Astrocyte (in vitro differentiated cells and primary cell): ENCODE measurements at regions not wholly inside any gene's neighbourhood (a gene's known extent, or its start where the extent isn't known, plus 50 kb on each side); places are given as distances from the start of the nearest gene placed in this dataset.

Source experiments
- DNase-seq: peaks from one replicate; pipeline ENCODE4 v3.0.0-alpha.2; 2010; ENCODE audit warnings: low read depth
- FAIRE-seq: peaks from 2 replicates; lab custom pipeline; 2011; peaks lifted over from hg19 to GRCh38; lab: Jason Lieb, UNC
- H2AFZ ChIP-seq: 2 replicates; pipeline ENCODE4 v1.6.0; 2012; ENCODE audit warnings: low read depth, low read length, inconsistent platforms
- H3K27ac ChIP-seq: 2 replicates; pipeline ENCODE4 v1.5.1; 2011; ENCODE audit warnings: low read depth, low read length, inconsistent platforms
- H3K27me3 ChIP-seq: 2 replicates; pipeline ENCODE4 v1.6.0; 2011; ENCODE audit warnings: low read length, inconsistent platforms; ENCODE audit not compliant: insufficient read depth
- H3K36me3 ChIP-seq: 2 replicates; pipeline ENCODE4 v1.5.1; 2011; ENCODE audit warnings: low read length, inconsistent platforms; ENCODE audit not compliant: insufficient read depth
- H3K4me1 ChIP-seq: 2 replicates; pipeline ENCODE4 v1.5.1; 2011; ENCODE audit warnings: low read length, inconsistent platforms; ENCODE audit not compliant: insufficient read depth
- H3K4me2 ChIP-seq: 2 replicates; pipeline ENCODE4 v1.6.0; 2012; ENCODE audit warnings: low read length, inconsistent platforms
- H3K4me3 ChIP-seq: 2 replicates; pipeline ENCODE4 v1.5.1; 2011; ENCODE audit warnings: low read depth, mild to moderate bottlenecking, low read length, inconsistent platforms; ENCODE audit not compliant: insufficient read depth
- H3K79me2 ChIP-seq: 2 replicates; pipeline ENCODE4 v1.6.0; 2012; ENCODE audit warnings: mild to moderate bottlenecking, low read length, inconsistent platforms; ENCODE audit not compliant: insufficient read depth
- H3K9ac ChIP-seq: 2 replicates; pipeline ENCODE4 v1.6.0; 2012; ENCODE audit warnings: mild to moderate bottlenecking, low read length, inconsistent platforms
- H3K9me3 ChIP-seq: 2 replicates; pipeline ENCODE4 v1.5.1; 2012; ENCODE audit warnings: low read depth, mild to moderate bottlenecking, low read length, inconsistent platforms; ENCODE audit not compliant: insufficient read depth
- H4K20me1 ChIP-seq: 2 replicates; pipeline ENCODE4 v1.6.0; 2012; ENCODE audit warnings: low read length, inconsistent platforms; ENCODE audit not compliant: insufficient read depth
- H3K27ac Mint-ChIP-seq: one replicate; pipeline ENCODE4 v1.8.0; 2021; ENCODE audit warnings: mild to moderate bottlenecking, mixed read lengths; ENCODE audit not compliant: unreplicated experiment
- H3K27me3 Mint-ChIP-seq: one replicate; pipeline ENCODE4 v1.8.0; 2021; ENCODE audit warnings: low read depth, mixed read lengths; ENCODE audit not compliant: unreplicated experiment
- H3K36me3 Mint-ChIP-seq: one replicate; pipeline ENCODE4 v1.8.0; 2021; ENCODE audit warnings: low read depth, mixed read lengths; ENCODE audit not compliant: unreplicated experiment
- H3K4me1 Mint-ChIP-seq: one replicate; pipeline ENCODE4 v1.8.0; 2021; ENCODE audit warnings: low read depth, mixed read lengths; ENCODE audit not compliant: unreplicated experiment
- H3K4me3 Mint-ChIP-seq: one replicate; pipeline ENCODE4 v1.8.0; 2021; ENCODE audit warnings: mild to moderate bottlenecking, moderate library complexity, mixed read lengths; ENCODE audit not compliant: unreplicated experiment
- H3K9me3 Mint-ChIP-seq: one replicate; pipeline ENCODE4 v1.8.0; 2021; ENCODE audit warnings: mild to moderate bottlenecking, mixed read lengths; ENCODE audit not compliant: unreplicated experiment
- CTCF ChIP-seq: IDR thresholded peaks from 2 replicates; pipeline ENCODE4 v1.5.1; 2011; ENCODE audit warnings: low read depth, mild to moderate bottlenecking, inconsistent platforms, low read length, moderate library complexity; ENCODE audit not compliant: insufficient read depth
- EZH2 ChIP-seq: IDR thresholded peaks from 2 replicates; pipeline ENCODE4 v1.6.1; 2012; ENCODE audit warnings: mild to moderate bottlenecking, low read length, inconsistent platforms; ENCODE audit not compliant: insufficient read depth

DNA sequence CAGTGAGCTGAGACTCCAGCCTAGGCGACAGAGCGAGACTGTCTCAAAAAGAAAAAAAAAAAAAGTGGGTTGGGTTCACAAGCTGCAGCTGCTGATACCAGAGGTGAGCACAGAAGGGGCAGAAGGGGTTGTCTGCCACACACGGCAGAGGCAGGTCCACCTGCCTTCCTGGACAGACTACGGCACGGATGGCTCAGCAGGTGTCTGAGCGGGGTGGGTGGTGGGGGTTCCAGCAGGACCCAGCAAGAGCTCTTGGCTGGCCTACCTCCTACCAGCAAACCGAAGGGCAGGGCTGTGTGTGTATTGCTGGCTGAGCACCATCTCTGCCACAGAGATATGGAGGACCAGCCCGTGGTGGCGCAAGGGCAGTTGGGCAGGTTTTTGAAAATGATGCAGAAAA, 130.4 kb upstream of the ASB18 start:
- Mint-ChIP-seq H3K36me3 (peaks cover 3% of the 10 kb centered on the region), H3K9me3 (peaks cover 3% of the 10 kb centered on the region)
- no peak for FAIRE-seq

DNA sequence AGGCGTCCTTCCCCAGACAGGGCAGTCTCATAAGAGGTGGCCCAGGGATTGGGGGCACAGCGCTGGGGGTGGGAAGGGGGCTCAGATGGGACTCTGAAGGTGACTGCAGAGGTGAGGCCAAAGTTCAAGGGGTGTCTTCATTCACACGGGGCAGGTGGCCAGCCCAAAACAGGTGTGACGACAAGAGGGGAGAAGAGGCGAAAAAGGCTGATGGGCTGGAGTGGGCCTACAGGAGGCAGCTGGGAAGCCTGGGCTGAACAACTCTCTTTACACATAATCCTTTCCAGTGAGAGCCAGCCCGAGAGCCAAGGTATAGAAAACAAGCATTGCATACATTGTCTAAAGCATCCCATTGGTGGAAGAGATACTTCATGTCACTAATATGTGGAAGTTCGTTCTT, 130.9 kb upstream of the ASB18 start:
- Histone ChIP-seq H3K27me3 (no peaks in the 10 kb centered on the region), H4K20me1 (no peaks in the 10 kb centered on the region), H3K79me2 (no peaks in the 10 kb centered on the region), H3K9ac (no peak overlapping the region), H2AFZ (no peak overlapping the region), H3K4me2 (no peak overlapping the region), H3K4me1 (no peaks in the 10 kb centered on the region), H3K4me3 (no peak overlapping the region), H3K36me3 (no peaks in the 10 kb centered on the region), H3K9me3 (no peaks in the 10 kb centered on the region), H3K27ac (no peak overlapping the region)
- Mint-ChIP-seq H3K36me3 (peaks cover 2% of the 10 kb centered on the region), H3K27me3 (peaks cover 3% of the 10 kb centered on the region), H3K27ac (no peak overlapping the region), H3K4me1 (no peaks in the 10 kb centered on the region), H3K4me3 (no peak overlapping the region), H3K9me3 (peaks cover 3% of the 10 kb centered on the region)
- FAIRE-seq (no peak), DNase-seq (no peak)
- TF ChIP-seq CTCF, result no peak
- TF ChIP-seq EZH2, result no peak

More for the DNA sequence above, 130.4 kb upstream of the ASB18 start:
- H3K36me3 ChIP-seq, result no peaks in the 10 kb centered on the region
- H3K4me1 ChIP-seq, result no peaks in the 10 kb centered on the region
- Mint-ChIP-seq H3K4me3 (no peak overlapping the region), H3K27me3 (peaks cover 3% of the 10 kb centered on the region), H3K27ac (no peak overlapping the region), H3K4me1 (no peaks in the 10 kb centered on the region)
- no peak for DNase-seq
- H3K9me3 ChIP-seq, result no peaks in the 10 kb centered on the region
- TF ChIP-seq EZH2, result no peak
- H3K79me2 ChIP-seq, result no peaks in the 10 kb centered on the region
- no peak overlapping the region for H3K4me3 ChIP-seq
- no peak overlapping the region for H3K27ac ChIP-seq
- H2AFZ ChIP-seq, result no peak overlapping the region
- H3K27me3 ChIP-seq, result no peaks in the 10 kb centered on the region
- no peaks in the 10 kb centered on the region for H4K20me1 ChIP-seq
- H3K9ac ChIP-seq, result no peak overlapping the region
- no peak overlapping the region for H3K4me2 ChIP-seq

DNA sequence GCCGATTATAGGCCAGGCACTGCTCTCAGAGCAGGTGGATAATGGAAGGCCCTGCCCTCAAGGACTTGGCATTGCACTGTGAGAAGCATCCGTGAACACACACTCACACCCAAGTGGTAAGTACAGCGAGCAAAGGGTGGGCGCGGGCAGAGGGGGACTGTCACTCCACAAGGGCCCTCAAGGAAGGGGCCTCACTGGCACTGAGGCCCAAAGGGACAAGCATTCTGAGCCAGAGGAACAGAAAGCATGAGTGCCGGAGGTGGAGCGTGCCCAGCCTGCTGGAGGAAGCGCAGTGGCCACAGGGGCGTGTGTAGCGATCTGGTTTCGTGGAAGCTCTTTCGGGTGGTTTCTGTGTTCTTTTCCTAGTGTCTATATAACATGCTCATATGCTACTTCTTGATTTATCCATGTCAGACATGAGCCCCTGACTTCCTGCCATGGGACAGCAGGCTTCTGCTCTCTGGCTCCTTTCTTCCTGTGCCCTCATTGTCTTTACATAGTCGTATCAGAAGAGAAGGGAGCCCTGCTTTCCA, 132.7 kb upstream of the ASB18 start:
- H3K4me2 ChIP-seq, result no peak overlapping the region
- H3K36me3 ChIP-seq, result no peaks in the 10 kb centered on the region
- Mint-ChIP-seq H3K36me3 (no peaks in the 10 kb centered on the region), H3K4me1 (no peaks in the 10 kb centered on the region), H3K4me3 (no peak overlapping the region), H3K27me3 (peaks cover 10% of the 10 kb centered on the region), H3K27ac (no peak overlapping the region), H3K9me3 (peaks cover 3% of the 10 kb centered on the region)
- no peak for DNase-seq
- no peak overlapping the region for H2AFZ ChIP-seq
- FAIRE-seq, result no peak
- no peak overlapping the region for H3K9ac ChIP-seq
- H3K27me3 ChIP-seq, result no peaks in the 10 kb centered on the region
- no peak overlapping the region for H3K4me3 ChIP-seq
- H3K27ac ChIP-seq, result no peak overlapping the region
- H3K4me1 ChIP-seq, result no peaks in the 10 kb centered on the region
- no peaks in the 10 kb centered on the region for H3K9me3 ChIP-seq
- no peaks in the 10 kb centered on the region for H4K20me1 ChIP-seq
- H3K79me2 ChIP-seq, result no peaks in the 10 kb centered on the region
- TF ChIP-seq CTCF, result no peak
- TF ChIP-seq EZH2, result no peak
